ENCODE measurements at regions not wholly inside any gene's neighbourhood (a gene's known extent, or its start where the extent isn't known, plus 50 kb on each side); places are given as distances from the start of the nearest gene placed in this dataset.

- TF ChIP-seq CTCF (IDR thresholded peaks at IDR 0.05; ENCODE audit: borderline replicate concordance, extremely low read depth, low read length, poor library complexity, severe bottlenecking): no peak
- TF ChIP-seq EZH2 (IDR thresholded peaks at IDR 0.05; ENCODE audit: borderline replicate concordance, low read depth, low read length, severe bottlenecking): no peak
Observed at GRCh38 chrY:15510984-15511650, 986.8 kb downstream of the NLGN4Y start.
